Esophagus squamous epithelium (tissue), 5 donors: ENCODE measurements at regions not wholly inside any gene's neighbourhood (a gene's known extent, or its start where the extent isn't known, plus 50 kb on each side); places are given as distances from the start of the nearest gene placed in this dataset.

ENCODE experiments used
- DNase-seq: peaks from one replicate; lab custom pipeline; 2025; lab: John Stamatoyannopoulos, UW
- H3K27ac ChIP-seq, 4 donors: fragments of 200-600 bp; sonication (generic); one replicate each; pipeline ENCODE4 v1.5.1; 2016 to 2019; ENCODE audit warnings: mild to moderate bottlenecking in 1 of 4
- H3K27me3 ChIP-seq, 4 donors: fragments of 200-600 bp; sonication (generic); 1 replicate in 3 of 4; 2 replicates in 1 of 4; pipeline versions ENCODE4 v1.5.1 to v1.6.0; 2017 to 2021; ENCODE audit warnings: antibody characterized with exemption in 1 of 4
- H3K36me3 ChIP-seq, 3 donors: fragments of 200-600 bp; sonication (generic); one replicate each; pipeline ENCODE4 v1.5.1; 2016 to 2019
- H3K4me1 ChIP-seq, 3 donors: fragments of 200-600 bp; sonication (generic); one replicate each; pipeline ENCODE4 v1.5.1; 2017 to 2019
- H3K4me3 ChIP-seq, 4 donors: fragments of 200-600 bp; sonication (generic); 1 replicate in 3 of 4; 2 replicates in 1 of 4; pipeline ENCODE4 v1.5.1; 2016 to 2019; ENCODE audit warnings: mild to moderate bottlenecking in 2 of 4, moderate library complexity in 1 of 4
- H3K9me3 ChIP-seq, 3 donors: fragments of 200-600 bp; sonication (generic); one replicate each; pipeline ENCODE4 v1.5.1; 2016 to 2019
- POLR2A ChIP-seq, 4 donors: fragments of 450-650 bp; IDR thresholded peaks; one replicate each; pipeline ENCODE4 v1.6.1; 2017; ENCODE audit warnings: antibody characterized with exemption in 4 of 4, mild to moderate bottlenecking in 4 of 4, moderate library complexity in 3 of 4
- WGBS, 2 donors: methylation state at CpG; one replicate each; pipeline ENCODE4 v1.1.5; 2018; 5-methylcytosine and 5-hydroxymethylcytosine counted together
- intact Hi-C: fragments of 100-400 bp; cut with DNase I; formaldehyde crosslinking; loops from one replicate; pipeline ENCODE4 v1.15.0; 2022
- TF ChIP-seq, protein P1 (sequence below), 6 experiments: fragments of 450-650 bp in 4 of 6; fragments of 200-600 bp in 2 of 6; sonication (generic) in 2 of 6; IDR thresholded peaks; one replicate each; pipeline ENCODE4 v1.5.1; 2016 to 2019; ENCODE audit warnings: antibody characterized with exemption in 6 of 6, mild to moderate bottlenecking in 4 of 6, moderate library complexity in 4 of 6
- donor health status: DM: yes; HTN: yes; CAD: no.

- H3K4me1 ChIP-seq, result no peaks in the 10 kb centered on the region
- no peaks in the 10 kb centered on the region for H3K9me3 ChIP-seq
- intact Hi-C loops, result no loop called here
- H3K27me3 ChIP-seq, result no peaks in the 10 kb centered on the region
- DNase-seq, result no peak
- no peak for TF ChIP-seq POLR2A (IDR thresholded peaks at IDR 0.05)
- TF ChIP-seq, protein P1, sequence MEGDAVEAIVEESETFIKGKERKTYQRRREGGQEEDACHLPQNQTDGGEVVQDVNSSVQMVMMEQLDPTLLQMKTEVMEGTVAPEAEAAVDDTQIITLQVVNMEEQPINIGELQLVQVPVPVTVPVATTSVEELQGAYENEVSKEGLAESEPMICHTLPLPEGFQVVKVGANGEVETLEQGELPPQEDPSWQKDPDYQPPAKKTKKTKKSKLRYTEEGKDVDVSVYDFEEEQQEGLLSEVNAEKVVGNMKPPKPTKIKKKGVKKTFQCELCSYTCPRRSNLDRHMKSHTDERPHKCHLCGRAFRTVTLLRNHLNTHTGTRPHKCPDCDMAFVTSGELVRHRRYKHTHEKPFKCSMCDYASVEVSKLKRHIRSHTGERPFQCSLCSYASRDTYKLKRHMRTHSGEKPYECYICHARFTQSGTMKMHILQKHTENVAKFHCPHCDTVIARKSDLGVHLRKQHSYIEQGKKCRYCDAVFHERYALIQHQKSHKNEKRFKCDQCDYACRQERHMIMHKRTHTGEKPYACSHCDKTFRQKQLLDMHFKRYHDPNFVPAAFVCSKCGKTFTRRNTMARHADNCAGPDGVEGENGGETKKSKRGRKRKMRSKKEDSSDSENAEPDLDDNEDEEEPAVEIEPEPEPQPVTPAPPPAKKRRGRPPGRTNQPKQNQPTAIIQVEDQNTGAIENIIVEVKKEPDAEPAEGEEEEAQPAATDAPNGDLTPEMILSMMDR (IDR thresholded peaks at IDR 0.05), result no peak
- no peak overlapping the region for H3K27ac ChIP-seq
- no peak overlapping the region for H3K4me3 ChIP-seq
- no peaks in the 10 kb centered on the region for H3K36me3 ChIP-seq
- WGBS, 2 donors, result 86 to 92% methylated on average over 4 of the region's 4 CpGs
These were observed 239.8 kb downstream of the DCAF12L2 start for GRCh38 chrX:125926295-125926694.

DNA sequence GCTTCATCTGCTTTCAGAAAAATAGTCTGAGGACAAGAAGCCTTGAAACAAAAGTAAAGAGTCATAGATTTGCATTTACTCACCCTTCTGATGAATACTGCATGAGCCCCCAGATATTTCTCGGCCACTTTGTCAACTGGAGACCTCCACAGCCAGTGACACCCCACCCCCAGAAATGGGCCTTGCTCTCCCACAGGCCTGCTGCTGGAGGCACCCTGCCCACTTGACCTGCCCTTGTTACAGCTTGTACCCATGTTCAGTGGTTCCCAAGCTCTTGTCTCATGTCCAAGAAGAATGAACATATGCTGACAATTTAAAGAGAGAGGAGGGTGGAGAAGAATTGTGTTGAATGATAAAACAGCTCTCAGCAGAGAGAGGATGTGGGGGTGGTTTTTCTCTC lies 225.1 kb downstream of the DCAF12L2 start:
- intact Hi-C loops, result no loop called here
- Histone ChIP-seq H3K4me3 (no peak overlapping the region), H3K27ac (no peak overlapping the region), H3K36me3 (no peaks in the 10 kb centered on the region), H3K4me1 (no peaks in the 10 kb centered on the region), H3K27me3 (no peaks in the 10 kb centered on the region), H3K9me3 (no peaks in the 10 kb centered on the region)
- 67 to 71% methylated on average over 1 of the region's 1 CpG for whole genome bisulfite sequencing, 2 donors
- no peak for DNase-seq
- no peak for TF ChIP-seq POLR2A (IDR thresholded peaks at IDR 0.05)
- TF ChIP-seq, protein P1 (IDR thresholded peaks at IDR 0.05), result no peak

DNA sequence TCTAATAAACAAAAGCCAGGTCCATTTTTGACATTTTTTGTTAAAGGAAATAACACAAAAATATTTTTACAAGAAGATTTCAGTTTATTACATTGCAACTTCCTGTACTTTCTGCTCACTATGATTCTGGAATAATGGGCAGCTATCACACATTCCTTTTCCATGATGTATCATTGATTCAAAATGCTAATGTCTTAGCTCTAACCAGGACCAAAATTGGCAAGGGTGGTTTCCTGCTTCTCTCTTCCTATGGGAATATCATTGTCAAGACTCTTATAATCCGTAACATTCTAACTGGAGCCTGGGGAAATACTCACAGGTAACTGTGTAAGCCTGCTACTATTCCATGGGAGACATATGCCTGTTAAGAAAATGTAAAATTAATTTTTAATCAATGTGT lies 218.6 kb downstream of the DCAF12L2 start:
- intact Hi-C loops, result no loop called here
- Histone ChIP-seq H3K27ac (no peak overlapping the region), H3K9me3 (no peaks in the 10 kb centered on the region), H3K36me3 (no peaks in the 10 kb centered on the region), H3K4me1 (no peaks in the 10 kb centered on the region), H3K4me3 (no peak overlapping the region), H3K27me3 (no peaks in the 10 kb centered on the region)
- TF ChIP-seq, protein P1 (IDR thresholded peaks at IDR 0.05), result no peak
- no peak for TF ChIP-seq POLR2A (IDR thresholded peaks at IDR 0.05)
- DNase-seq, result no peak
- 43 to 58% methylated on average over 1 of the region's 1 CpG for WGBS, 2 donors

DNA sequence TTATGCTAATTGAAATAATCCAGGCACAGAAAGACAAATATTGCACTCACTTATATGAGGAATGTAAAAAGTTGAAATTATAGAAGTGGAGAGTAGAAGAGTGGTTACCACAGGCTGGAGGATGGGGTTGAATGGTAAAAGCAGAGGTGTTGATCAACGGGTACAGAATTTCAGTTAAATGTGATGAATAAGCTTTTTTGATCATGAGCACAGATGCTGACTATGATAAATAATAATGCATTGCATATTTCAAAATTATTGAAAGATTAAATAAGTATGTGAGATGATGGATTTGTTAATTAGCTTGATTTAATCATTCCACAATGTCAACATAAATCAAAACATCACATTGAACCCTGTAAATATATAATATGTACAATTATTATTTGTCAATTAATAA lies 213.1 kb downstream of the DCAF12L2 start:
- H3K4me1 ChIP-seq, result no peaks in the 10 kb centered on the region
- no peaks in the 10 kb centered on the region for H3K9me3 ChIP-seq
- no peak overlapping the region for H3K4me3 ChIP-seq
- intact Hi-C loops, result no loop called here
- no peak for DNase-seq
- no peak overlapping the region for H3K27ac ChIP-seq
- no peaks in the 10 kb centered on the region for H3K27me3 ChIP-seq
- H3K36me3 ChIP-seq, result no peaks in the 10 kb centered on the region
- WGBS, 2 donors, result 66 to 79% methylated on average over 1 of the region's 1 CpG
- TF ChIP-seq, protein P1 (IDR thresholded peaks at IDR 0.05), result no peak
- TF ChIP-seq POLR2A (IDR thresholded peaks at IDR 0.05), result no peak

DNA sequence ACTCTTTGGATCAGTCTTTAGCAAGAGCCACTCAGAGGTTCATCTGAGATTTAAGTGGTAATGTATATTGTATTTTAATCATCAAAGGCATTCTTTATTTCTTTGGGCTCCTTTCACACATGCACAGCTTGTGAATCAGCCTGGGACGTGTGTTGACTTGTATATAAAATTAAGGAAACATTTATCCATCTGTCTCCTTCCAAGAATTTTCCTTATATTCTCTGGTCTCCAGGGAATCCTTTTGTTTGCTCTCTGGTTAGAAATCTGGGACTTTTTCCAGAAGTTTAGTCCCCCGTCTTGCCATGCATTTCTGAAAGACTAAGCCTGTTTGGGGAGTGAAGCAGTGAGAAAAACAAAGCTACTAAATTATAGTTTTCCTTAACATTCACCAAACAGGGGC lies 212.3 kb downstream of the DCAF12L2 start:
- intact Hi-C loops, result no loop called here
- Histone ChIP-seq H3K27ac (no peak overlapping the region), H3K36me3 (no peaks in the 10 kb centered on the region), H3K9me3 (no peaks in the 10 kb centered on the region), H3K27me3 (no peaks in the 10 kb centered on the region), H3K4me1 (no peaks in the 10 kb centered on the region), H3K4me3 (no peak overlapping the region)
- DNase-seq, result no peak
- 11 to 12% methylated on average over 2 of the region's 2 CpGs for WGBS, 2 donors
- no peak for TF ChIP-seq POLR2A (IDR thresholded peaks at IDR 0.05)
- TF ChIP-seq, protein P1 (IDR thresholded peaks at IDR 0.05), result no peak
